ENCODE measurements at regions not wholly inside any gene's neighbourhood (a gene's known extent, or its start where the extent isn't known, plus 50 kb on each side); places are given as distances from the start of the nearest gene placed in this dataset.
"Not testable (repeated sequence)": the region's sequence is repeated elsewhere in the genome, so short reads cannot be mapped to it uniquely, and the experiment has no call there.

- DNase-seq: no peak
Observed at GRCh38 chr2:145383961-145384360, 864.0 kb upstream of the ZEB2 start.

GRCh38 chr2:145380436-145381017 is 860.6 kb upstream of the ZEB2 start:
- DNase-seq: no peak

- DNase-seq: no peak
Observed at GRCh38 chr2:145379934-145380333, 860.0 kb upstream of the ZEB2 start.

- no peak for DNase-seq
Observed at GRCh38 chr2:145374165-145374564, 854.2 kb upstream of the ZEB2 start.

- DNase-seq: not testable (repeated sequence)
Observed at GRCh38 chr2:145367334-145367733, 847.4 kb upstream of the ZEB2 start.

GRCh38 chr2:145366341-145366740 is 846.4 kb upstream of the ZEB2 start:
- no peak for DNase-seq

GRCh38 chr2:145360129-145360790 is 840.3 kb upstream of the ZEB2 start:
- DNase-seq: no peak

GRCh38 chr2:145359561-145359960 is 839.6 kb upstream of the ZEB2 start:
- DNase-seq: no peak

GRCh38 chr2:145356056-145356455 is 836.1 kb upstream of the ZEB2 start:
- DNase-seq: no peak

- DNase-seq: no peak
Observed at GRCh38 chr2:145352484-145352883, 832.6 kb upstream of the ZEB2 start.

GRCh38 chr2:145351864-145352425 is 832.0 kb upstream of the ZEB2 start:
- no peak for DNase-seq

- DNase-seq: no peak
Observed at GRCh38 chr2:145350011-145350410, 830.1 kb upstream of the ZEB2 start.

- DNase-seq: no peak
Observed at GRCh38 chr2:145344076-145344724, 824.3 kb upstream of the ZEB2 start.

- DNase-seq: no peak
Observed at GRCh38 chr2:145343287-145343686, 823.4 kb upstream of the ZEB2 start.

GRCh38 chr2:145341536-145341935 is 821.6 kb upstream of the ZEB2 start:
- DNase-seq: no peak

- DNase-seq: no peak
Observed at GRCh38 chr2:145339646-145340045, 819.7 kb upstream of the ZEB2 start.

GRCh38 chr2:145332210-145332898 is 812.4 kb upstream of the ZEB2 start:
- no peak for DNase-seq

GRCh38 chr2:145329971-145330370 is 810.1 kb upstream of the ZEB2 start:
- DNase-seq: no peak

- no peak for DNase-seq
Observed at GRCh38 chr2:145325485-145325884, 805.6 kb upstream of the ZEB2 start.

GRCh38 chr2:145324748-145325147 is 804.8 kb upstream of the ZEB2 start:
- DNase-seq: no peak

GRCh38 chr2:145323512-145323911 is 803.6 kb upstream of the ZEB2 start:
- no peak for DNase-seq

GRCh38 chr2:145321344-145321743 is 801.4 kb upstream of the ZEB2 start:
- DNase-seq: no peak

GRCh38 chr2:145316496-145316895 is 796.6 kb upstream of the ZEB2 start:
- DNase-seq: no peak

- DNase-seq: no peak
Observed at GRCh38 chr2:145315053-145315452, 795.1 kb upstream of the ZEB2 start.
